GM23338 (cell line): ENCODE measurements at regions not wholly inside any gene's neighbourhood (a gene's known extent, or its start where the extent isn't known, plus 50 kb on each side); places are given as distances from the start of the nearest gene placed in this dataset.
A peak's percentile ranks its signal among the peaks of the same experiment; 100 is the strongest.

Experiments used
- ATAC-seq: fragments of 200-7000 bp; cut with Tn5 transposase; 3 replicates; pipeline ENCODE4 v1.9.1; 2020
- DNase-seq: peaks from one replicate; pipeline ENCODE4 v3.0.0-alpha.2; 2015; ENCODE audit warnings: low spot score
- H2AFZ ChIP-seq: fragments of 200-600 bp; sonication (generic); 2 replicates; pipeline ENCODE4 v1.8.0; 2016; ENCODE audit warnings: antibody characterized with exemption, mild to moderate bottlenecking, moderate library complexity
- H3F3A ChIP-seq: fragments of 200-600 bp; sonication (generic); replicated peaks from 2 replicates; pipeline ENCODE4 v1.8.0; 2017; ENCODE audit warnings: antibody characterized with exemption, mixed run types, low read depth
- H3K27ac ChIP-seq: fragments of 200-600 bp; sonication (generic); 2 replicates; pipeline ENCODE4 v1.6.1; 2016; ENCODE audit warnings: low read depth
- H3K27me3 ChIP-seq: fragments of 200-600 bp; sonication (generic); 2 replicates; pipeline ENCODE4 v1.8.0; 2016; ENCODE audit warnings: mild to moderate bottlenecking, mixed run types, moderate library complexity; ENCODE audit not compliant: insufficient read depth
- H3K36me3 ChIP-seq: fragments of 200-600 bp; sonication (generic); 2 replicates; pipeline ENCODE4 v1.8.0; 2016; ENCODE audit warnings: mild to moderate bottlenecking; ENCODE audit not compliant: insufficient read depth
- H3K4me1 ChIP-seq: fragments of 200-600 bp; sonication (generic); 2 replicates; pipeline ENCODE4 v1.8.0; 2016; ENCODE audit warnings: mild to moderate bottlenecking, moderate library complexity; ENCODE audit not compliant: insufficient read depth
- H3K4me2 ChIP-seq: fragments of 200-600 bp; sonication (generic); 2 replicates; pipeline ENCODE4 v1.7.1; 2017; ENCODE audit warnings: mixed run types
- H3K4me3 ChIP-seq: fragments of 200-600 bp; sonication (generic); 2 replicates; pipeline ENCODE4 v1.6.1; 2016; ENCODE audit warnings: mixed run types
- H3K79me2 ChIP-seq: fragments of 200-600 bp; sonication (generic); replicated peaks from 2 replicates; pipeline ENCODE4 v1.8.0; 2017; ENCODE audit warnings: mild to moderate bottlenecking; ENCODE audit not compliant: insufficient read depth
- H3K9me2 ChIP-seq: fragments of 200-600 bp; sonication (generic); 2 replicates; pipeline ENCODE4 v1.8.0; 2017; ENCODE audit not compliant: insufficient read depth
- H4K20me1 ChIP-seq: fragments of 200-600 bp; sonication (generic); replicated peaks from 2 replicates; pipeline ENCODE4 v1.8.0; 2017; ENCODE audit warnings: mild to moderate bottlenecking; ENCODE audit not compliant: insufficient read depth
- H3K27ac Mint-ChIP-seq: 2 replicates; pipeline ENCODE4 v1.8.0; 2020; ENCODE audit warnings: inconsistent platforms, mild to moderate bottlenecking, moderate library complexity, mixed read lengths
- H3K27me3 Mint-ChIP-seq: 3 replicates; pipeline ENCODE4 v1.8.0; 2022; ENCODE audit warnings: low read depth, mild to moderate bottlenecking, moderate library complexity, mixed read lengths, inconsistent platforms; ENCODE audit not compliant: insufficient read depth, poor library complexity
- H3K36me3 Mint-ChIP-seq: 3 replicates; pipeline ENCODE4 v1.8.0; 2021; ENCODE audit warnings: low read depth, mild to moderate bottlenecking, inconsistent platforms, moderate library complexity, mixed read lengths
- H3K4me1 Mint-ChIP-seq: 3 replicates; pipeline ENCODE4 v1.8.0; 2020; ENCODE audit warnings: mild to moderate bottlenecking, inconsistent platforms, mixed read lengths
- H3K4me3 Mint-ChIP-seq: 3 replicates; pipeline ENCODE4 v1.8.0; 2021; ENCODE audit warnings: moderate library complexity, mild to moderate bottlenecking, inconsistent platforms, mixed read lengths
- H3K9me3 Mint-ChIP-seq: 3 replicates; pipeline ENCODE4 v1.8.0; 2020; ENCODE audit warnings: moderate library complexity, mild to moderate bottlenecking, inconsistent platforms, mixed read lengths
- CTCF ChIP-seq, 2 experiments: fragments of 200-600 bp in 1 of 2; sonication (generic) in 1 of 2; conservative IDR thresholded peaks; 2 replicates each; pipeline versions ENCODE4 v1.5.1 to v1.6.1; 2016 to 2017; ENCODE audit warnings: antibody characterized with exemption in 2 of 2, low read depth in 2 of 2, mild to moderate bottlenecking in 2 of 2, moderate library complexity in 1 of 2
- EZH2 ChIP-seq: fragments of 200-600 bp; sonication (generic); IDR thresholded peaks from one replicate; pipeline ENCODE4 v1.8.0; 2017; ENCODE audit warnings: antibody characterized with exemption, mild to moderate bottlenecking, low read depth; ENCODE audit not compliant: unreplicated experiment
- EZH2phosphoT487 ChIP-seq: fragments of 200-600 bp; sonication (generic); IDR thresholded peaks from one replicate; pipeline ENCODE4 v1.8.1; 2018; ENCODE audit warnings: antibody characterized with exemption; ENCODE audit not compliant: unreplicated experiment
- NANOG ChIP-seq: IDR thresholded peaks from 2 replicates; pipeline ENCODE4 v1.6.1; 2016; ENCODE audit warnings: antibody characterized with exemption, borderline replicate concordance
- POLR2AphosphoS5 ChIP-seq: IDR thresholded peaks from 2 replicates; pipeline ENCODE4 v1.6.1; 2016; ENCODE audit warnings: antibody characterized with exemption, low read depth
- REST ChIP-seq: IDR thresholded peaks from one replicate; pipeline ENCODE4 v1.6.1; 2018; ENCODE audit warnings: antibody characterized with exemption; ENCODE audit not compliant: unreplicated experiment
- STAT1 ChIP-seq: IDR thresholded peaks from one replicate; pipeline ENCODE4 v1.6.1; 2016; ENCODE audit warnings: antibody characterized with exemption; ENCODE audit not compliant: unreplicated experiment
- ZNF114 ChIP-seq: fragments of 250-450 bp; sonication (Bioruptor Pico); IDR thresholded peaks from 2 replicates; pipeline ENCODE4 v1.5.0; 2020; ENCODE audit warnings: mild to moderate bottlenecking, moderate library complexity
- ZNF462 ChIP-seq: fragments of 250-450 bp; sonication (Bioruptor Pico); IDR thresholded peaks from 2 replicates; pipeline ENCODE4 v1.5.0; 2020; ENCODE audit warnings: mild to moderate bottlenecking, moderate library complexity

- Histone ChIP-seq H3K4me2 (peak overlapping the region; percentile 21; the same call in 1 of the 2 replicates), H3K79me2 (no peaks in the 10 kb centered on the region), H3K27me3 (no peaks in the 10 kb centered on the region), H2AFZ (no peak overlapping the region; the same call in 1 of the 2 replicates), H3K27ac (no peak overlapping the region; the same call in 1 of the 2 replicates), H3K36me3 (no peaks in the 10 kb centered on the region), H3K9me2 (0 out of 2 replicates have a peak, but pooled peaks cover under 1% of the 10 kb centered on the region), H4K20me1 (no peaks in the 10 kb centered on the region), H3K4me3 (no peak overlapping the region), H3F3A (no peaks in the 10 kb centered on the region), H3K4me1 (peaks cover 27% of the 10 kb centered on the region; the same call in 1 of the 2 replicates)
- no peak for TF ChIP-seq STAT1
- no peak for TF ChIP-seq CTCF (conservative IDR thresholded peaks at IDR 0.05; ENCODE audit: low read depth in 2 of 2)
- TF ChIP-seq POLR2AphosphoS5, result no peak
- TF ChIP-seq EZH2, result no peak
- no peak for TF ChIP-seq ZNF114 (CRISPR knock-in tag)
- TF ChIP-seq EZH2phosphoT487, result no peak
- no peak for TF ChIP-seq NANOG
- TF ChIP-seq REST, result no peak
- Mint-ChIP-seq H3K9me3 (no peaks in the 10 kb centered on the region), H3K27me3 (no peaks in the 10 kb centered on the region), H3K36me3 (no peaks in the 10 kb centered on the region), H3K4me3 (no peak overlapping the region), H3K4me1 (peaks cover 28% of the 10 kb centered on the region), H3K27ac (peak overlapping the region; percentile 5; the same call in 1 of the 2 replicates)
- DNase-seq, result peak; percentile 43
- ATAC-seq, result peak; percentile 71
Measured at GRCh38 chr12:89072294-89073026, 279.8 kb downstream of the DUSP6 start.

- DNase-seq (no peak), ATAC-seq (no peak)
- Mint-ChIP-seq H3K9me3 (no peaks in the 10 kb centered on the region), H3K27ac (no peak overlapping the region), H3K27me3 (no peaks in the 10 kb centered on the region), H3K4me1 (peaks cover 21% of the 10 kb centered on the region), H3K36me3 (no peaks in the 10 kb centered on the region), H3K4me3 (no peak overlapping the region)
- Histone ChIP-seq H3K27ac (no peak overlapping the region), H2AFZ (no peak overlapping the region), H3K9me2 (peaks cover 8% of the 10 kb centered on the region; the same call in 1 of the 2 replicates), H3K4me3 (no peak overlapping the region), H3F3A (no peaks in the 10 kb centered on the region), H3K36me3 (no peaks in the 10 kb centered on the region), H3K79me2 (no peaks in the 10 kb centered on the region), H3K4me1 (peaks cover 27% of the 10 kb centered on the region; the same call in 1 of the 2 replicates), H3K4me2 (no peak overlapping the region), H4K20me1 (no peaks in the 10 kb centered on the region), H3K27me3 (no peaks in the 10 kb centered on the region)
- TF ChIP-seq ZNF462 (CRISPR knock-in tag), result no peak
- TF ChIP-seq STAT1, result no peak
- TF ChIP-seq POLR2AphosphoS5, result no peak
- TF ChIP-seq EZH2, result no peak
Measured at GRCh38 chr12:89070603-89071002, 281.7 kb downstream of the DUSP6 start.
